Fibroblast of the conjunctiva (primary cell): ENCODE measurements at regions not wholly inside any gene's neighbourhood (a gene's known extent, or its start where the extent isn't known, plus 50 kb on each side); places are given as distances from the start of the nearest gene placed in this dataset.
"Not testable (repeated sequence)": the region's sequence is repeated elsewhere in the genome, so short reads cannot be mapped to it uniquely, and the experiment has no call there.

Experiments used
- DNase-seq: peaks from one replicate; pipeline ENCODE4 v3.0.0-alpha.2; 2010; ENCODE audit warnings: low read depth

DNA sequence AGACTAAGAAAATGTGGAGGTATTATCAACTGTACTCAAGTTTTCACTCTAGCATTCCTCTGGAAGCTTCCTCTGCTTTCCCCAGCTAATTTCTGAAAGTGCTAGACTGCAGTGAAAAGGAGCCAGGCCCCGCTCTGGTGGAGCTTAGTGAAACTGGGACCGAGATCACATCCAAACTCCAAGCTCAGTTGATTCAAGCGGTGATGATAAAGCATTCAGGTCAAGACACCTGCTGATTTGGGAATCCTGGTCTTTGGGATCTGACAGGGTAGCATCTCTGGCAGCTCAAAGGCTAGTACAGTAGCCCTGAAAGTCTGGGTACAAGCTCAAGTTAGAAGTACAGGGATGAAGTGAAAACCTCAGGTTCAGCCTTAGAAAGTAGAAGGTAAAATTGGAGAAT lies 120.2 kb upstream of the CRIM1 start:
- no peak for DNase-seq

DNA sequence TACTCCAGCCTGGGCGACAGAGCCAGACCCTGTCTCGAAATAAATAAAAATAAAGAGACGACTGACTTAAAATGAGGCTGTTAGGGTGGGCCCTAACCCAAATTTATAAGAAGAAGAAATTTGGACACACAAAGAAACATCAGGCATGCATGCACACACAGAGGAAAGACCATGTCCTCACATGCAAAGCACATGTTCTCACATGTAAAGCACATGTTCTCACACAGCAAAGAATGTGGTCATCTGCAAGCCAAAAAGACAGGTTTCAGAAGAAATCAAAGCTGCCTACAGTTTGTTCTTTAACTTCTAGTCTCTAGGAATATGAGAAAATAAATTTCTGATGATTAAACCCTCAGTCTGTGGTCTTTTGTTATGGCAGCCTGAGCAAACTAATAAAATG lies 132.3 kb upstream of the CRIM1 start:
- DNase-seq: no peak

GRCh38 chr2:36222485-36222884 lies 133.1 kb upstream of the CRIM1 start:
- no peak for DNase-seq

- no peak for DNase-seq
Observed at GRCh38 chr2:36214691-36215090, 140.9 kb upstream of the CRIM1 start.

- DNase-seq: no peak
Observed at GRCh38 chr2:36203366-36203765, 152.2 kb upstream of the CRIM1 start.

DNA sequence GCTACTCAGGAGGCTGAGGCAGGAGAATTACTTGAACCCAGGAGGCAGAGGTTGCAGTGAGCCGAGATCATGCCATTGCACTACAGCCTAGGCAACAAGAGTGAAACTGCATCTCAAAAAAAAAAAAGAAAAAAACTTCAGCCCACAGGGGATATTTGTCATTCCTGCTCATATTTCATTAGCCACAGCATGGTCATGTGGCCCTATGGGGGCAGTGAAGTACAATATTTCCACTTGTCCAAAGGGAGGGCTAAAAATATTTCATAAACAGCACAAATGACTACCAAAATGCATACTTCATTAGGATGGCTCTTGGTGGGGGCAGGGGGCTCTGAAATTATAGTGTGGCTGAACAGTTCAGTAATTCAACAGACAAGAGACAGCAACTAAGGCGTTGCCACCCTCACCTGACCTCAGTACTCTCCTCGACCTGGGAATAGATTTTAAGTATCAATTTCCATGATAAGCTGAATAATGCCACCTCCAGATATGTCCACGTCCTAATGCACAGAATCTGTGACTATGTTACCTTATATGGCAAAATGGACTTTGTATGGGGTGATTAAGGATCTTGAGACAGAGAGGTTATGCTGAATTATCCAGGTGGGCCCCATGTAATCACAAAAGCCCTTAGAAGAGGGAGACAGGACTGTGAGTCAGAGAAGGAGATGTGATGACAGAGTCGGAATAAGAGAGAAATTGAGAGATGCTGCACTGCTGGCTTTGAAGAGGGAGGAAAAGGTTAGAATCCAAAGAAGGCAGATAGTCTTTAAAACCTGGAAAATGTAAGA lies 158.2 kb upstream of the CRIM1 start:
- no peak for DNase-seq

- DNase-seq: no peak
Observed at GRCh38 chr2:36193680-36194079, 161.9 kb upstream of the CRIM1 start.

GRCh38 chr2:36192983-36193382 lies 162.6 kb upstream of the CRIM1 start:
- no peak for DNase-seq

DNA sequence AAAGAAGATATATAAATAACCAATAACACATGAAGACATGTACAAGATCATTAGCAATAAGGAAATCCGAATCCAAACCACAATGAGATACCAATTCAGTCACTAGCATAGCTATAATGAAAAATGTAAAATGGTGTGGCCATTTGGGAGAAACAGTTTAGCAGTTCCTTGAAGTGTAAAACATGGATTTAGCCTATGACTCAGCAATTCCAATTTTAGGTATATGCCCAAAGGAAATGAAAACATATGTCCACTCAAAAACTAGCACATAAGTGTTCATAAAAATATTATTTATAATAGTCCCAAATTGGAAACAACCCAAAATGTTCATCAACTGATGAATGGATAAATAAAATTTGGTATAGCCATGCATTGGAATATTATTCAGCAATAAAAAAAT lies 165.5 kb upstream of the CRIM1 start:
- DNase-seq: no peak

DNA sequence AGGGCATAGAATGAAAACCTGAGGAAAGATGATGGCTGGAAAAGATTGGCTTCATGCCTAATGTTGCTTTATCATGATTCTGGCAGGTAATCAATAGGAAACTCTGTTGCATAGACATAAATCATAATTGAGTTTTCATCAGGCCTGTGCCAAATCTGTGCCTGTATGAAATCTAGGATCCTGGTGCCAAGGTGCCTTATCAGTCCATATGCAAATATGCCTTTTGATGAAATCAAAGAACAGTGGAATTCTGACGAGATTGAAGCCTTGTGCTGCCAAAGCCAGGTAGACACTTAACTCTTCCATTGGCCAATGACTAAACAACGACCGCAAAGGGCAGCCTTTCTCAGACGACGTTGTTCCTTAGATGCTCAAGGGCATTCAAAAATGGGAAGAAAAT lies 170.0 kb upstream of the CRIM1 start:
- DNase-seq: no peak

DNA sequence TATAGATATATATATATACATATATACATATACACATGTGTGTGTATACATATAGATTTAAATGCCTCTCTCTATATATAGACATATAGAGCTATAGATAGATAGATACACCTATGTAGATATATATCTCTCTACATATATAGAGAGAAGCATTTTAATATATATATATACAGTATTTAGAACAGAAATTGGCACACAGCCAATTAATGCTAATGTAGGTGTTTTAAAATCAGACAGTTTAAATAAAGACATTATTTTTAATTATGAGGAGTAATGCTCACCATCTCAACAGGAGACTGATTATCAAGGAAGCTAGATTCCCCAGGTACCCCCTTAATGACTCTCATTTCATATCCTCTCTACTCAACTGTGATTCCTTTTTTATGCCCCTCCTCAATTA lies 170.7 kb upstream of the CRIM1 start:
- no peak for DNase-seq

DNA sequence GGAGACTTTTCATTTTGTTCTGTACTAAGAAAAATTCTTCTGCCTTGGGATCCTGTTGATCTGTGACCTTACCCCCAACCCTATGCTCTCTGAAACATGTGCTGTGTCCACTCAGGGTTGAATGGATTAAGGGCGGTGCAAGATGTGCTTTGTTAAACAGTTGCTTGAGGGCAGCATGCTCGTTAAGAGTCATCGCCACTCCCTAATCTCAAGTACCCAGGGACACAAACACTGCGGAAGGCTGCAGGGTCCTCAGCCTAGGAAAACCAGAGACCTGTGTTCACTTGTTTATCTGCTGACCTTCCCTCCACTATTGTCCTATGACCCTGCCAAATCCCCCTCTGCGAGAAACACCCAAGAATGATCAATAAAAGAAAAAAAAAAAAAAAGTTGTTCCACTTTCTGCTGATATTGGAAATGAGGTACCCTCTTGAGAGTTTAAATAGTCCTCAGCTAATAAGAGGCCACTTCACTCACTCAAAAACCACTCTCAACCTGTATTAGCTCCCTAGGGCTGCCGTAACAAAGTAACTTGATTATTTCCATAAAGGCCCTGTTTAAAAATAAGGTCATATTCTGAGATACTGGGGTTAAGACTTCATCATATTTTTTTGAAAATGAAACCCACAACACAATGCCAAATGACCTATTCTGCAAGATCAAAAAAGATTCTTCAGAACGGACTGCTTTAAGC lies 174.6 kb upstream of the CRIM1 start:
- not testable (repeated sequence) for DNase-seq

- DNase-seq: not testable (repeated sequence)
Observed at GRCh38 chr2:36180293-36180692, 175.3 kb upstream of the CRIM1 start.

GRCh38 chr2:36179668-36180269 lies 175.8 kb upstream of the CRIM1 start:
- not testable (repeated sequence) for DNase-seq

DNA sequence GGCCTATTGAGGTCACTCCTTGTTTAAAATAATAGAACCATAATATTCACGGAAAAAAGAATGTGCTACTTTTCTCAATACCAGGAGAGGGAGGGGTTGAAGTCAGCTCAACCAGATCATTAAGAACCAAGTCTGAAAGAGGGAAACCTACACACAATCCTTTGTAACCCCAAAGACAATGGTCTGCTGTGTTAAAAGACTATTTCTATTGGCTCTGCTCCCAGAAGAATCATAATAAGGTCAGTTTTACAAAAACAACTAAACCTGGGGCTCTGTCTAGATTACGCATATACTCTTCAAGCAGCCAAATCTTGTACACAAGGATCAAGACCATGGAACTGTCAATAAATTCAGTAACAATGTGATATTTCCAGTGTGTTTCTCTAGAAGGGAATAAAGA lies 177.2 kb upstream of the CRIM1 start:
- no peak for DNase-seq

DNA sequence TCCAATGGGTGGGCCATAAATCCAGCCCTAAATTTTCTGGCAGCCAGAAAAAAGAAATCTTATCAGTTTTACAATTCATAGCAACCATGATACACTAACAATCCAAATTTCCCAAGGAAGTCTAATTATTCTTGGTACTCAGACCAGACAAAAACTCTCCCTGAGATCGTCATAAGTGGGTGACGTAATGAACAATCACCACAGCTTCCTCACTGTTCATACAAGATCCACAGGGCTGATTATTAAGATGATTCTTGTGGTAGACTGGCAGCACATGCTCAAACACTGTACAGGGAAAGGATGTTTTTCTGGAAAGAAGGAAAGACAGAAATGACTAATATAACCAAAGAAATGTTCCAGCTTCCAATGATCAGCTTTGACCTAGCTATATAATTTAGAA lies 178.3 kb upstream of the CRIM1 start:
- no peak for DNase-seq

DNA sequence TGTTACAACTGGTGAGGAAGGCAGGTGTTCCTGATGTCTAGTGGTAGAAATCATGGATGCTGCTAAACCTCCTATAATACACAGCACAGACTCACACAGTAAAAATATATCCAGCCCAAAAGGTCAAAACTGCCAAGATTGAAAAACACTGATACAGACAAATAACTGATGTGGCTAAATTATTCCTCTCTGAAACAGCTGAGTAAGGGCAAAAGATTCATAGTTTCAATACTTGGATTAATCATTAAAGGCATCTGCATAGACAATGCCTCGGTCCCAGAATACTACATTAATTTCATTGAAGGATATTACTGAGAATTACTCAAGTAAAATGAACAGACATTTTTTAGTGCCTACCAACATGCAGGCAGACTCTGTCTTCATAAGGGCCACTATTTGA lies 180.7 kb upstream of the CRIM1 start:
- no peak for DNase-seq

DNA sequence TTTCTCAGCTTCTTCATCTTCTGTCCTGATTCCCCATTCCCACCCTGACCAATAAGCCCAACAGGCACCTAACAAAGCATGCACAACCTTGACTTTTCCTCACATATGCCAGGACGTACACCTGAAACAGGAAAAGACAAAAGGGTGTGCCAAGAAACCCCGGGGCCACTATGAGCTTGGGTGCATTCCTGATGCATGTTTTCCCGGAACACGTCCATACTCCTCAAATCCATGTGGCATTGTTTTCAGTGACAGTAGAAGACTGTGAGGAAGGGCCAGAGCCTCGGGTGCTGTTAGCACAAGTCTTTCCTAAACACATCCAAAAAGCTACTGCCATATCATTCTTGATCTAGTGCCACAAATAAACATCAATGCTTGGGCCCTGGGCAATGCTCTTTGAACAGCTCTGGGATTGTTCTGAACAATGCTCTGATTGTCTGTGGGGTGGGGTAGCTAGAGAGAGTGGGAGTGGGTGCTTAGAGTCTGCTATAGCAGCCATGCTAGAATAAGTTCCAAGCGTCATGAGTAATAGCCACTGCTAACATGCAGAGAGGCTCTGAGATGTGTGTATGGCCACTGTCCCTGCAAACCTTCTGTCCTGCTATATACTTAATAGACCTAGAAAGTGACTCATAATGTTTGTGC lies 181.7 kb upstream of the CRIM1 start:
- DNase-seq: no peak

DNA sequence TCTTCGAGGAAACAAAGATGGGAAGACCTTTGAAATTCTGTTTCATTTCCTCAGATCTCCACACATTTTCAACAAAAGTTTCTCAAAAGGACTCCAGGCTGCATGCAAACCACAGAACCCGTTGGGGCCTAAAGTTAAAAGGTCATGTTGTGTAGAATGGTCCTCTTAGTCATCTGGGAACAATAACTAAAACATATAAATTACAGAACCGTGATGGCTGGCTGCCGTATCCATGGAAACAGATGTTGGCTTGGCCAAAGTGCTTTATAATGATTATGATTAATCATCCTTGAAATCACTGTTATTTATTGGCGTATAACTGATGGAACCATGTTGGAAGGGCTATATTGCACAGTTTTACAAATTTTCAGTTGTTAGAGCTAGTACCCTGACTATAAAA lies 182.8 kb upstream of the CRIM1 start:
- no peak for DNase-seq

GRCh38 chr2:36170805-36171204 lies 184.8 kb upstream of the CRIM1 start:
- DNase-seq: no peak

DNA sequence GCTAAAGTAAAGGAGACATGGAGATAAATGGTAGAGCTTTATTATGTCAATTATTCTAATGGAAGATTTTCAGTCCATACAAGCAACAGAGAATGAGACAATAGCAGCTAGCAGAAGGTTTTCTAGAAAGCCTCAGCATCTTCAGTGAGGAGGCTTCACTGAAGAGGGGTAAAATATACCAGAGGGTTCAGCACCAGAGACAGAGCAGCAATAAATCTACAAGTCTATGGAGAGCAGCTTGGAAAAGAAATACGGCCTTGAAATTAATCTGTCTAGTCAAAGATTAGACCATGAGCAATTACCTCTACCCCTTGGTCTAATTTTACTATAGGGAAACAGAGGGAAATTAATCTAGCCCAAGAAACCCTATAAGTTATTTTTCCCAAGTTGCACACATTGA lies 185.7 kb upstream of the CRIM1 start:
- no peak for DNase-seq

DNA sequence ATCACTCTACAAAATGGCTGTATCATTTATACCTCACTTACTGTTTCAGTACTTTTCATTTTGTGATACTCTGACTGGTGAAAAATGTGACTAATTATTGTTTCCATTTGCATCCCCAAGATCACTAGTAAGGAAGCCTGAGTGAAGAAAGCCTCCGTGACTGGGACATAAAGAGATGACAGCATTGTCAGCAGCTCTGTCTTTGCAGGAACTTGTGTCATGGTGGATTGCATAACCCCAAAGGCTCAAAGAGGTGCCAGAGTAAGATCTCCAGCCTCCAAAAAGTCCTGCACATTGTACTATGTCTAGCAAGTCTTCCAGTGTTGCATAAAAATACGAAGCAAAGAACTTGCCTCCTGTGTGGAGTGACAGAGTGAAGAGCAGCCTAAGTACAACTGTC lies 187.5 kb upstream of the CRIM1 start:
- DNase-seq: no peak

DNA sequence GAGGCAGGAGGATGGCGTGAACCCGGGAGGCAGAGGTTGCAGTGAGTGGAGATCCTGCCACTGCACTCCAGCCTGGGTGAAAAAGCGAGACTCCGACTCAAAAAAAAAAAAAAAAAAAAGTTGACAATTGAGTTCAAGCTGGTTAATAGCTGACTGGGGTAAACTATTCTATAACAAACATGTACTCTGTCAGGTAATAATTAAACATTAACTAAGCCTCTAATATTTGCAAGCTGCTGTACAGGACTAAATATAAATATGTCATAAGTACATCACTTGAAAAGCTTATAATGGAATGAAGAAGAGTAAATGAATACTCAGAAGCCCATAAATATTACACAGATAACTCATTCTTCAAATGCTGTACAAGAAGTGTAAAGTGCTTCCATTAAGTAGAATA lies 190.4 kb upstream of the CRIM1 start:
- no peak for DNase-seq
